ENCODE measurements at regions not wholly inside any gene's neighbourhood (a gene's known extent, or its start where the extent isn't known, plus 50 kb on each side); places are given as distances from the start of the nearest gene placed in this dataset.
"Not testable (repeated sequence)": the region's sequence is repeated elsewhere in the genome, so short reads cannot be mapped to it uniquely, and the experiment has no call there.

GRCh38 chr2:217349251-217349650 lies 489.4 kb upstream of the TNP1 start:
- H3K4me3 ChIP-seq, result no peak overlapping the region
- intact Hi-C loops (cut with DNase I), result no loop called here
- no peak overlapping the region for H3K27ac ChIP-seq
- no peaks in the 10 kb centered on the region for H3K36me3 ChIP-seq
- no peak for DNase-seq
- TF ChIP-seq POLR2A (IDR thresholded peaks at IDR 0.05) (no peak), CTCF (IDR thresholded peaks at IDR 0.05) (no peak)
- H3K27me3 ChIP-seq, result no peaks in the 10 kb centered on the region
- H3K9me3 ChIP-seq, result no peaks in the 10 kb centered on the region
- no peaks in the 10 kb centered on the region for H3K4me1 ChIP-seq
- 33 to 46% methylated on average over 1 of the region's 1 CpG for WGBS, 2 donors

GRCh38 chr2:217347630-217348029 lies 487.8 kb upstream of the TNP1 start:
- 18 to 26% methylated on average over 3 of the region's 3 CpGs for WGBS, 2 donors
- intact Hi-C loops (cut with DNase I); H3K4me3 ChIP-seq; H3K27ac ChIP-seq; H3K36me3 ChIP-seq; H3K27me3 ChIP-seq; DNase-seq; H3K9me3 ChIP-seq; H3K4me1 ChIP-seq: not testable (repeated sequence)

GRCh38 chr2:217346043-217346442 lies 486.2 kb upstream of the TNP1 start:
- WGBS, 2 donors, result 84 to 85% methylated on average over 1 of the region's 1 CpG
- DNase-seq; H3K9me3 ChIP-seq; H3K27ac ChIP-seq; H3K36me3 ChIP-seq; H3K4me3 ChIP-seq; intact Hi-C loops (cut with DNase I); H3K4me1 ChIP-seq; H3K27me3 ChIP-seq: not testable (repeated sequence)

DNA sequence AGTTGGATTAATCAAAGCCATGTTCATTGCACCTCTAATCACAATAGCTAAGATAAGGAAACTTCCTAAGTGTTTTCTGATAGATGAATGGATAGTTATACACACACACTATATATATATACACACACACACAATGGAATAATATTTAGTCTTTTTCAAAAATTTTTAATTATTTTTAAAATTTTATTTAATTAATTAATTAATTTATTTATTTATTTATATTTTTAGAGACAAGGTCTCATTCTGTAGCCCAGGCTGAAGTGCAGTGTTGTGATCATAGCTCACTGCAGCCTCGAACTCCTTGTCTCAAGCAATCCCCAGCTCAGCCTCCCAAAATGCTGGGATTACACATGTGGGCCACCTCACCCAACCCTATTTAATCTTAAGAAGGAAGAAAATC lies 481.0 kb upstream of the TNP1 start:
- H3K27me3 ChIP-seq, result no peaks in the 10 kb centered on the region
- intact Hi-C loops (cut with DNase I), result no loop called here
- no peak overlapping the region for H3K27ac ChIP-seq

GRCh38 chr2:217340176-217340575 lies 480.3 kb upstream of the TNP1 start:
- Histone ChIP-seq H3K27me3 (no peaks in the 10 kb centered on the region), H3K9me3 (no peaks in the 10 kb centered on the region), H3K36me3 (no peaks in the 10 kb centered on the region), H3K4me1 (peaks cover 0 to 3% (median 0%) of the 10 kb centered on the region in 3 donors), H3K27ac (no peak overlapping the region), H3K4me3 (no peak overlapping the region)
- DNase-seq, result no peak
- intact Hi-C loops (cut with DNase I), result no loop called here
- TF ChIP-seq CTCF (IDR thresholded peaks at IDR 0.05), result no peak
- TF ChIP-seq POLR2A (IDR thresholded peaks at IDR 0.05), result no peak

More for the DNA sequence above, 481.0 kb upstream of the TNP1 start:
- no peaks in the 10 kb centered on the region for H3K9me3 ChIP-seq
- H3K4me3 ChIP-seq, result no peak overlapping the region
- no peak for DNase-seq
- H3K36me3 ChIP-seq, result no peaks in the 10 kb centered on the region
- no peak for TF ChIP-seq POLR2A (IDR thresholded peaks at IDR 0.05)
- TF ChIP-seq CTCF (IDR thresholded peaks at IDR 0.05), result no peak
- 67 to 93% methylated on average over 1 of the region's 1 CpG for WGBS, 2 donors
- peaks cover 0 to 3% (median 0%) of the 10 kb centered on the region in 3 donors for H3K4me1 ChIP-seq

DNA sequence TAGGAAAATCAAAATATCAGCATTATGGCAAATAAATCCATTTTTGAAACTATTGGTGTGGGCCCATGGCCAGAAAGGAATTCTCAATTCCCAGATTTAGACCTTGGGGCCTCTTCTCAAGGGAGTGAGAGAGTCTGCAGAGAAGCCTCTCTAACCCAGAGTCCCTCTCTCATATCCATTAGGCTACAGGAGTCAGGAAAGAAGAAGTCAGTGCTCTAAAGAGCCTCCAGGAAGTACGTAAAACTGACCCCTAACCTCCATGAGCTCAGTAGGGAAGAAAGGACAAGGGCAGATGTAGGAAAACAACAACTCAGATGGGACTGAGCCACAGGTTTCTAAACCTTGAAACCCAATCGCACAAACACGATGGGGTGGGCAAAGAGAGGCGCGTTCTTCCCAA lies 479.9 kb upstream of the TNP1 start:
- no peaks in the 10 kb centered on the region for H3K9me3 ChIP-seq
- peak overlapping the region in 1 of 4 donors; percentile 0 for H3K27ac ChIP-seq
- intact Hi-C loops (cut with DNase I), result no loop called here
- H3K4me3 ChIP-seq, result no peak overlapping the region
- TF ChIP-seq POLR2A (IDR thresholded peaks at IDR 0.05) (no peak), CTCF (IDR thresholded peaks at IDR 0.05) (no peak)
- DNase-seq, result no peak
- H3K36me3 ChIP-seq, result no peaks in the 10 kb centered on the region
- H3K4me1 ChIP-seq, result peaks cover 0 to 3% (median 0%) of the 10 kb centered on the region in 3 donors
- H3K27me3 ChIP-seq, result no peaks in the 10 kb centered on the region
- 86 to 92% methylated on average over 5 of the region's 5 CpGs for WGBS, 2 donors
